Ishikawa (cell line): ENCODE measurements at regions not wholly inside any gene's neighbourhood (a gene's known extent, or its start where the extent isn't known, plus 50 kb on each side); places are given as distances from the start of the nearest gene placed in this dataset.

Experiments
- EGR1 ChIP-seq: IDR thresholded peaks from 2 replicates; pipeline ENCODE4 v1.6.1; 2012
- TAF1 ChIP-seq: IDR thresholded peaks from 2 replicates; pipeline ENCODE4 v1.6.1; 2012; ENCODE audit warnings: low read depth, mild to moderate bottlenecking
- USF1 ChIP-seq: IDR thresholded peaks from 2 replicates; pipeline ENCODE4 v1.6.1; 2012
- YY1 ChIP-seq: IDR thresholded peaks from 2 replicates; pipeline ENCODE4 v1.6.1; 2012; ENCODE audit warnings: low read depth

GRCh38 chr15:60138397-60138968, 134.4 kb downstream of the FOXB1 start:
- no peak for TF ChIP-seq TAF1
- TF ChIP-seq USF1 = no peak
- no peak for TF ChIP-seq EGR1
- TF ChIP-seq YY1 = no peak
